Prostate gland (tissue), 2 donors: ENCODE measurements at regions not wholly inside any gene's neighbourhood (a gene's known extent, or its start where the extent isn't known, plus 50 kb on each side); places are given as distances from the start of the nearest gene placed in this dataset.

ENCODE experiments used
- DNase-seq: peaks from one replicate; pipeline ENCODE4 v3.0.0-alpha.2; 2019; ENCODE audit warnings: low spot score
- H3K27ac ChIP-seq, 2 donors: fragments of 200-600 bp; sonication (generic); 2 replicates each; pipeline ENCODE4 v1.5.1; 2017 to 2019
- H3K27me3 ChIP-seq: fragments of 200-600 bp; sonication (generic); replicated peaks from 2 replicates; pipeline ENCODE4 v1.5.1; 2019; ENCODE audit not compliant: insufficient read depth
- H3K36me3 ChIP-seq, 2 donors: fragments of 200-600 bp; sonication (generic); 1 replicate in 1 of 2; 2 replicates in 1 of 2; pipeline versions ENCODE4 v1.5.1 to v1.8.1; 2017 to 2019
- H3K4me1 ChIP-seq: fragments of 200-600 bp; sonication (generic); replicated peaks from 2 replicates; pipeline ENCODE4 v1.5.1; 2019
- H3K4me3 ChIP-seq, 2 donors: fragments of 200-600 bp; sonication (generic); 2 replicates each; pipeline ENCODE4 v1.5.1; 2017 to 2019
- H3K9me3 ChIP-seq: fragments of 200-600 bp; sonication (generic); 2 replicates; pipeline ENCODE4 v1.5.1; 2017
- POLR2A ChIP-seq: fragments of 450-650 bp; IDR thresholded peaks from one replicate; pipeline ENCODE4 v1.6.1; 2016; ENCODE audit warnings: antibody characterized with exemption, mild to moderate bottlenecking
- POLR2AphosphoS5 ChIP-seq: sonication (generic); formaldehyde crosslinking; IDR thresholded peaks from one replicate; pipeline ENCODE4 v1.6.1; 2017; ENCODE audit warnings: antibody characterized with exemption
- WGBS: methylation state at CpG from one replicate; pipeline ENCODE4 v1.1.5; 2018; 5-methylcytosine and 5-hydroxymethylcytosine counted together
- intact Hi-C: fragments of 100-400 bp; cut with DNase I; formaldehyde crosslinking; loops from one replicate; pipeline ENCODE4 v1.14.2; 2022
- TF ChIP-seq, protein P1 (sequence below), 4 experiments: fragments of 200-600 bp in 2 of 4; fragments of 450-650 bp in 2 of 4; sonication (generic) in 2 of 4; IDR thresholded peaks; 1 replicate in 3 of 4; 2 replicates in 1 of 4; pipeline ENCODE4 v1.5.1; 2016 to 2019; ENCODE audit warnings: antibody characterized with exemption in 4 of 4, mild to moderate bottlenecking in 2 of 4, moderate library complexity in 2 of 4

DNA sequence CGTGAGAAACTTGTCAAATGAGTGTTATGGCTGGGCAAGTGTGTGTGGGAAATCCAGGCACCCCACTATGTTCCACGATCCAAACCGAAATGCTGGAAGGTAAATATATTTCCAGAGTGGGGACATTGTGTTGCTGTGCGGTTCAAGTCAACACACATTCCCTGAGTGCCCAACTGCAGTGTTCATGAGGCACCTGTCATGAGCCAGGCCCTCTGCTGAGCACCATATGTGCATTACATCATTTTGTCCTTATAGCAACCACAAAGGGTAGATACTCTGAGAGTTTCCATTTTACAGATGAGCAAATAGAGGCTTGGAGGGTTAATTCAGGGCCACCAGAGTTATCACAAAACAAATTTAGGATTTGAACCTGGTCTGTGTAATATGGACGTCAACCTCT lies 59.9 kb upstream of the SOD1 start:
- Histone ChIP-seq H3K9me3 (no peaks in the 10 kb centered on the region), H3K4me3 (no peak overlapping the region), H3K36me3 (no peaks in the 10 kb centered on the region), H3K27me3 (no peaks in the 10 kb centered on the region), H3K27ac (no peak overlapping the region), H3K4me1 (no peaks in the 10 kb centered on the region)
- TF ChIP-seq, protein P1, sequence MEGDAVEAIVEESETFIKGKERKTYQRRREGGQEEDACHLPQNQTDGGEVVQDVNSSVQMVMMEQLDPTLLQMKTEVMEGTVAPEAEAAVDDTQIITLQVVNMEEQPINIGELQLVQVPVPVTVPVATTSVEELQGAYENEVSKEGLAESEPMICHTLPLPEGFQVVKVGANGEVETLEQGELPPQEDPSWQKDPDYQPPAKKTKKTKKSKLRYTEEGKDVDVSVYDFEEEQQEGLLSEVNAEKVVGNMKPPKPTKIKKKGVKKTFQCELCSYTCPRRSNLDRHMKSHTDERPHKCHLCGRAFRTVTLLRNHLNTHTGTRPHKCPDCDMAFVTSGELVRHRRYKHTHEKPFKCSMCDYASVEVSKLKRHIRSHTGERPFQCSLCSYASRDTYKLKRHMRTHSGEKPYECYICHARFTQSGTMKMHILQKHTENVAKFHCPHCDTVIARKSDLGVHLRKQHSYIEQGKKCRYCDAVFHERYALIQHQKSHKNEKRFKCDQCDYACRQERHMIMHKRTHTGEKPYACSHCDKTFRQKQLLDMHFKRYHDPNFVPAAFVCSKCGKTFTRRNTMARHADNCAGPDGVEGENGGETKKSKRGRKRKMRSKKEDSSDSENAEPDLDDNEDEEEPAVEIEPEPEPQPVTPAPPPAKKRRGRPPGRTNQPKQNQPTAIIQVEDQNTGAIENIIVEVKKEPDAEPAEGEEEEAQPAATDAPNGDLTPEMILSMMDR (IDR thresholded peaks at IDR 0.05) = no peak
- DNase-seq = no peak
- WGBS = 86% methylated on average over 5 of the region's 5 CpGs
- intact Hi-C loops = no loop called here

DNA sequence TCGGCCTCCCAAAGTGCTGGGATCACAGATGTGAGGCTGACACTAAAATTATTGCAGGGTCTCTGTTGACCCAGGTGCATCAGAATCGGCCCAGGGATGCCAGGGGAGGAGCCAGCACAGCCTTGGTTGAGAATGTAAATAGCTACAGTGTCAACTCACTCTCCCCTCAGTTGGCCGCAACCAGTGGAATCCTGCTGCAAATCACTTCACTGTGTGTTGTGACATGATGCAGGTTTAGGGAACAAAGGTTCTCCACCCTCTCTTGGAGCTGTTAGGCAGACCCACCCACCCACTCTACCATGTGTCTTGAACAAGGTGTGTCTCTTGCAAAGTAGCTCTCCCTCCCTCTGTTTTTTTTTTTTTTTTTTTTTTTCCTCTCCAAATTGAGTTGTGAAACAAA lies 60.5 kb upstream of the SOD1 start:
- H3K36me3 ChIP-seq = no peaks in the 10 kb centered on the region
- no peak overlapping the region for H3K4me3 ChIP-seq
- intact Hi-C loops = no loop called here
- H3K9me3 ChIP-seq = no peaks in the 10 kb centered on the region
- no peak for DNase-seq
- WGBS = 43% methylated on average over 3 of the region's 3 CpGs
- TF ChIP-seq POLR2AphosphoS5 (no peak), POLR2A (no peak)
- TF ChIP-seq, protein P1 (IDR thresholded peaks at IDR 0.05) = no peak
- no peaks in the 10 kb centered on the region for H3K27me3 ChIP-seq
- no peak overlapping the region for H3K27ac ChIP-seq
- no peaks in the 10 kb centered on the region for H3K4me1 ChIP-seq

DNA sequence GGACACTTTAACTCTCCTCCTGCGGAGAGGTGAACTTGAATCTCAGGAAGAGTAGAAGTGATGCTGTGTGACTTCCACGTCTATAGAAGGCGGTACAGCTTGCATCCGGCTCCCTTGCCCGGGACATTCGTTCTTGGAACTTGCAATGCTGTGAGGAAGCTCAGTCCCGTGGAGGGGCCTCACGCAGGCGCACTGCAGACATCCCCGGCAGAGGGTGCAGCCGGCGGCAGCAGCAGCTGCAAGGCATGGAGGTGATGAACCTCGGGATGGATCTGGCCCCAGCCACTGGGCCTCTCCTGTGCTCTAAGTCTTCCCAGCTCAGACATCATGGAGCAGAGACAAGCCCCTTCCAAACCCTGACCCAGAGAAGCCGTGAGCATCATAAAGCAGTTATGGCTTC lies 61.8 kb upstream of the SOD1 start:
- no peak overlapping the region for H3K27ac ChIP-seq
- 86% methylated on average over 14 of the region's 14 CpGs for WGBS
- TF ChIP-seq POLR2A (no peak), POLR2AphosphoS5 (no peak)
- TF ChIP-seq, protein P1 (IDR thresholded peaks at IDR 0.05) = no peak
- no peak overlapping the region for H3K4me3 ChIP-seq
- DNase-seq = no peak
- no peaks in the 10 kb centered on the region for H3K4me1 ChIP-seq
- intact Hi-C loops = no loop called here
- no peaks in the 10 kb centered on the region for H3K36me3 ChIP-seq
- H3K27me3 ChIP-seq = no peaks in the 10 kb centered on the region
- no peaks in the 10 kb centered on the region for H3K9me3 ChIP-seq

- no peaks in the 10 kb centered on the region for H3K4me1 ChIP-seq
- no peak for DNase-seq
- intact Hi-C loops = no loop called here
- TF ChIP-seq, protein P1 (IDR thresholded peaks at IDR 0.05) = no peak
- no peak for TF ChIP-seq POLR2A
- no peak for TF ChIP-seq POLR2AphosphoS5
- WGBS = 97% methylated on average over 8 of the region's 8 CpGs
- no peaks in the 10 kb centered on the region for H3K27me3 ChIP-seq
- no peak overlapping the region for H3K4me3 ChIP-seq
- no peaks in the 10 kb centered on the region for H3K36me3 ChIP-seq
- H3K27ac ChIP-seq = no peak overlapping the region
- H3K9me3 ChIP-seq = no peaks in the 10 kb centered on the region
Measured at GRCh38 chr21:31596055-31596454, 63.4 kb upstream of the SOD1 start.

DNA sequence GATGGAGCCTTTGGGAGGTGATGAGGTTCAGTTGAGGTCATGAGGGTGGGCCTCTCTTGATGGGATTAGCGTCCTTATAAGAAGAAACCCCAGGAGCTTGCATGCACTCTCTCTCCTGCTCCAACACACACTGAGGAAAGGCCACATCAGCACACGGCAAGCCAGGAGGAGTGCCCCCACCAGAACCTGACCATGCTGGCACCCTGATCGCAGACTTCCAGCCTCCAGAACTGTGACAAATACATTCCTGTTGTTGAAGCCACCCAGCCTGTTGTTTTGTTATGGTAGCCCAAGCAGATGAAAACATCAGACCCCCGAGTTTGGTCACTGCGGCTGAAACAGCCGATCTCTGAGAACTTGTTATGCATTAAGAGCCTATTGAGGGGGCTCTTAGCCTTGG lies 64.8 kb upstream of the SOD1 start:
- no peaks in the 10 kb centered on the region for H3K36me3 ChIP-seq
- H3K4me1 ChIP-seq = no peaks in the 10 kb centered on the region
- no peaks in the 10 kb centered on the region for H3K9me3 ChIP-seq
- no peaks in the 10 kb centered on the region for H3K27me3 ChIP-seq
- WGBS = 96% methylated on average over 6 of the region's 6 CpGs
- DNase-seq = no peak
- TF ChIP-seq, protein P1 (IDR thresholded peaks at IDR 0.05) = no peak
- TF ChIP-seq POLR2AphosphoS5 (no peak), POLR2A (no peak)
- H3K27ac ChIP-seq = no peak overlapping the region
- no peak overlapping the region for H3K4me3 ChIP-seq
- intact Hi-C loops = no loop called here
